Middle frontal gyrus (tissue), 1 donor: ENCODE measurements at regions not wholly inside any gene's neighbourhood (a gene's known extent, or its start where the extent isn't known, plus 50 kb on each side); places are given as distances from the start of the nearest gene placed in this dataset.
"Not testable (repeated sequence)": the region's sequence is repeated elsewhere in the genome, so short reads cannot be mapped to it uniquely, and the experiment has no call there.

Experiments used
- DNase-seq: peaks from one replicate; pipeline ENCODE4 v3.0.0-alpha.2; 2015; ENCODE audit warnings: low spot score; ENCODE audit errors: extremely low spot score

DNA sequence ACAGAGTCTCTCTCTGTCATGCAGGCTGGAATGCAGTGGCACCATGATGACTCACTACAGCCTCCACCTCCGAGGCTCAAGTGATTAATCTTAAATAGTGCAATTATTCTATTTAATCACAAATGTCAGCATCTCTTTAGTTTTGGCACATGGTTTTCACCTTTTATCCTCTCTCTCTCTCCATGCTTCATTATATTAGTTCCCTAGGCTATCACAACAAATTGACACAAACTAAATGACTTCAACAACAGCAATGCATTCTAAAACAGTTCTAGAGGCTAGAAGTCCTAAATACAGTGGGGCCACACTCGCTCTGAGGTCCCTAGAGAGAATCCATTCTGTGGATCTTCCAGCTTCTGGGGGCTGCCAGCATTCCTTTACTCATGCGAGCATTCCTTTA lies 178.2 kb upstream of the ZNG1F start:
- not testable (repeated sequence) for DNase-seq

DNA sequence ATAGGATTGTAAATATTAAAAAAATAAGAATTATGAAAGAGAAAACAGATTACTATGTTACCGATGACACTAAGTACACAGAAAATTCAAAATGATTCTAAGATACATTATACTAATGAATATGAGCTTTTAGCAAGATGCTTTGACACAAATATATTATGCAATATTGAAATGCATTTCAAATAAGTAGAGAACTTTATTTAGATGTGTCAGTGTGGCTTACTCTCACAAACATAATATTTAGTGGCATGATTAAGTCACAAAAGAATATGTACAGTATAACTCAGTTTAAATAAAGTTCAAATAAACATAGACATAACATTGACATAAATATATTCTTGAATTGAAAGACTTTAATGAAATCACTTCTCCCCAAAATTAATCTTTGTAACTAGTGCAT lies 172.7 kb upstream of the ZNG1F start:
- DNase-seq, result not testable (repeated sequence)

DNA sequence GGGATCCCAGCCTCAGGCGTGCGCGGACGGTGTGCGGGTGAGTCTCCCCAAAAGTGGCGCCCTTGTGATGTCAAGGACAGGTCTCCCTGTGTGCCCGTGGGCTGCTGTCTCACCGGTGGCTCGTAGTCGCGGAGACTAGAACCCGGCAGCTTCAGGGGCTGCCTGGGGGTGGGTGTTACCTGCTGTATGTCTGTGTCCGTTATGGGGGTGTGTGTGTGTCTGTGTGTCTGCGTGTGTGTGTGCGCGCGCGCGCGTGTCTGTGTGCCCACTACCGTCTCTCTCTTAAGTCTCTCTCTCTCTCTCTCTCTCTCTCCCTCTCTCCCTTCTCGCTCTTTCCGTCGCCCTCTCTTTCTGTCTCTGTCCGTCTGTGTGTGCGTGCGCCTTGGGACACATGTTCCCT lies 170.0 kb upstream of the ZNG1F start:
- peak; percentile 8 for DNase-seq

DNA sequence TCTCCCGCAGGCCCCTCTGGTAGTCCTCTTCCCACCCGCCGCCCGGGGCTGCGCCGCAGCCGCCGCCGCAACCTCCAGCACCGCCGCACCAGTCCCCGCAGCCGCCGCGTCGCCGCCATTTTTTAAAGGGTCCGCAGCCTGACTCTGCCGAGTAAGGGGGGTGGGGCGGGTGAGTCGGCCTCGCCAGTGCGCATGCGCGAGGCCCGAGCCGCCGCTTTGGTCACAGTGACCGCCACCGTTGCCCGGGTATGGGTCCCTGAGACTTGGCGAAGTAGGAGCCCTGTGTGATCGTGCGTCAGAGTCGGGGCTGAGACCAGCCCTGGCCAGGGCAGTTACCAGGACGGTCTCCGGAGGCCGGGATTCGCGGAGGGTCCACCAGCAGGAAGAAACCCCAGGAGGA lies 169.6 kb upstream of the ZNG1F start:
- peak; percentile 48 for DNase-seq

DNA sequence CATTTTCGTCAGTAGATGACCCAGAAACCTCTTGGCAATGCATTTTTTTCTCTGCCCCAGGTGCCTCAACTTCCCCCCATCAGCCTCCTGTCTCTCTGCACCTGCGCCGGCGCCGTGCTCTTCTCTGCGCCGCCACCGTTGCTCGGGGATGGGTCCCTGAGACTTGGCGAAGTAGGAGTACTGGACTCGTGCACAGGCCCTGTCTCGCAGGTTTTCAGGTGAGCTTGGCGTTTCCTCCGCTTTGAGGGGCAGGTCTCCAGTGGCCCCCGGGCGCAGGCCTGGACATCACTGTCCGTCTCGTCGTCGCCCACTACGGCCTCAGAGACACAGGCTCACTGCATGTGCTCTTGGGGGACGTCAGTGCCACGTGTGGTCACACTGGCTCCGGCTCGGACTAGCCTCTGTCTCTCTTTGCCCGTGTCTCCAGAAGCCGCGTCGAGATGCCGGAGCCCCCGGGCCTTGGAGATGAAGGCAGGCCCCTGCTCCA lies 168.8 kb upstream of the ZNG1F start:
- not testable (repeated sequence) for DNase-seq

DNA sequence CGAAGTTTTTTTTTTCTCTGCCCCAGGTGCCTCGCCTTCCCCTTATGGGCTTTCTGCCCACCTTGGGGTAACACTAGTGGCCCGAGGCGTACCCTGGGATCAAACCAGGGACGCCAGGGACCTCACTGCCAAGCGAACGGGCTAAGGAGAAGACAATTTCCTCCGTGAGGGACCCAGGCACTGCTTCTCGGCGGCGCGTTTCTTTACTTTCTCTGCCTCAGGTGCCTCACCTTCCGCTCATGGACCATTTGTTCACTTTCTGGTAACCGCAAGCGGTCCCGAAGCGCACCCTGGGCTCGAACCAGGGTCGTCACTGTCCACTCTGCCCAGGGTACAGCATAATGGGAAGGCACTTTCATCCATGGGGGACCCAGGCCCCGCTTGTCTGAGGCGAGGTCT lies 168.2 kb upstream of the ZNG1F start:
- not testable (repeated sequence) for DNase-seq

DNA sequence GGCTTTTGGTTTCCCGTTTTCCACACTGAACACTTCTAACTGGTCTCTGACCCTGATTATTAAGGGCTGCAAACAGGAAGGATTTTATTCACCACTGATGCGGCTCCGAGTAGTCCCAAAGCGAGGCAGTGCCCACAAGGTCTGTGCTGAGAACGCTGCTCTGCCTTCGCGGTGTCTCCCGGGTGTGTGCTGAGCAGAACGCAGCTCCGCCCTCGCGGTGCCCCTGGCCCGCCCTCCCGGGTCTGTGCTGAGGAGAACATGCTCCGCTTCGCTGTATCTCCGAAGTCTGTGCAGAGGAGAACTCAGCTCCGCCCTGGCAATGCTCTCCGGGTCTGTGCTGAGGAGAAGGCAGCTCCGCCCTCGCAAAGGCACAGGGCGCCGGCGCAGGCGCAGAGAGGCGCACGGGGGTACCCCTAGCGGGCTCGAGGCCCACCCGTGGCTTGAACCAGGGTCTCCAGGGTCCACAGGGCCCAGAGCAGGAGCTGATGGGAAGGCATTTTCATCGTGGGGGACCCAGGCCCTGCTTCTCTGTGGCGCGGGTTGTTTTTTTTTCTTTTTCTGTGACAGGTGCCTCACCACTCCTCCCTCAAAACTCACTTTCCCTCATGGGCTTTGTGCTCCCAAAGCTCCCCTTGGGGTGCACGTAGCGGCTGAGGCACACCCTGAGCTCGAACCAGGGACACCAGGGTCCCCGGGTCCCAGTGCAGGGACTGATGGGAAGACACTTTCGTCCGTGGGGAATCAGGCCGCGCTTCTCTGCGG lies 167.7 kb upstream of the ZNG1F start:
- not testable (repeated sequence) for DNase-seq

DNA sequence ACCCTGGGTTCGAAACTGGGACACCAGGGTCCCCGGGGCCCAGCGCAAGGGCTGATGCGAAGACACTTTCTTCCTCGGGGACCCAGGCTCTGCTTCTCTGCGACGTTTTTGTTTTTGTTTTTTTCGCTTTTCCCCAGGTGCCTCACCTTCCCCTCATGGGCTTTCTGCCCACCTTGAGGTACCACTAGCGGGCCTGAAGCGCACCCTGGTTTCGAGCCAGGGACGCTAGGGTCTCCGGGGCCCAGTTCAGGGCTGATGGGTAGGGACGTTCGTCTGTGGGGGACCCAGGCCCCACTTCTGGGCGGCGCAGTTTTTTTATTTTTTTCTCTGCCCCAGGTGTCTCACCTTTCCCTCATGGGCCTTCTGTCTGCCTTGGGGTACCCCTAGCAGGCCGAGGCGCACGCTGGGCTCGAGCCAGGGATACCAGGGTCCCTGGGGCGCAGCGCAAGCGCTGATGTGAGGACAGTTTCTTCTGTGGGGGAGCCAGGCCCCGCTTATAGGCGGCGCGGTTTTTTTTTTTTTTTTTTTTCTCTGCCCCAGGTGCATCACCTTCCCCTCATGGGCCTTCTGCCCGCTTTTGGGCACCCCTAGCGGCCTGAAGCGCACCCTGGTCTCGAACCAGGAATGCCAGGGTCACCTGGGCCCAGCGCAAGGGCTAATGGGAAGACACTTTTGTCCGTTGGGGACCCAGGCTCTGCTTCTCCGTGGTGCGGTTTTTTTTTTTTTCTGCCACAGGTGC lies 166.8 kb upstream of the ZNG1F start:
- not testable (repeated sequence) for DNase-seq

DNA sequence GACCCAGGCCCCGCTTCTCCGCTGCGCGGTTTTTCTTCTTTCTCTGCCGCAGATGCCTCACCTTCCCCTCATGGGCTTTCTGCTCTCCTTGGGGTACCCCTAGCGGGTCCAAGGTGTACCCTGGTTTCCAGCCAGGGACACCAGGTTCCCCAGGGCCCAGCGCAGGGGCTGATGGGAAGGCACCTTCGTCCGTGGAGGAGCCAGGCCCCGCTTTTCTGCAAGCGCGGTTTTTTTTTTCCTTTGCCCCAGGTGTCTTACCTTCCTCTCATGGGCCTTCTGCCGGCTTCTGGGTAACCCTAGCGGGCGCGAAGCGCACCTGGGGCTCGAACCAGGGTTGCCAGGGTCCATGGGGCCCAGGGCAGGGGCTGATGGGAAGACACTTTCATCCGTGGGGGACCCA lies 165.9 kb upstream of the ZNG1F start:
- DNase-seq, result not testable (repeated sequence)

DNA sequence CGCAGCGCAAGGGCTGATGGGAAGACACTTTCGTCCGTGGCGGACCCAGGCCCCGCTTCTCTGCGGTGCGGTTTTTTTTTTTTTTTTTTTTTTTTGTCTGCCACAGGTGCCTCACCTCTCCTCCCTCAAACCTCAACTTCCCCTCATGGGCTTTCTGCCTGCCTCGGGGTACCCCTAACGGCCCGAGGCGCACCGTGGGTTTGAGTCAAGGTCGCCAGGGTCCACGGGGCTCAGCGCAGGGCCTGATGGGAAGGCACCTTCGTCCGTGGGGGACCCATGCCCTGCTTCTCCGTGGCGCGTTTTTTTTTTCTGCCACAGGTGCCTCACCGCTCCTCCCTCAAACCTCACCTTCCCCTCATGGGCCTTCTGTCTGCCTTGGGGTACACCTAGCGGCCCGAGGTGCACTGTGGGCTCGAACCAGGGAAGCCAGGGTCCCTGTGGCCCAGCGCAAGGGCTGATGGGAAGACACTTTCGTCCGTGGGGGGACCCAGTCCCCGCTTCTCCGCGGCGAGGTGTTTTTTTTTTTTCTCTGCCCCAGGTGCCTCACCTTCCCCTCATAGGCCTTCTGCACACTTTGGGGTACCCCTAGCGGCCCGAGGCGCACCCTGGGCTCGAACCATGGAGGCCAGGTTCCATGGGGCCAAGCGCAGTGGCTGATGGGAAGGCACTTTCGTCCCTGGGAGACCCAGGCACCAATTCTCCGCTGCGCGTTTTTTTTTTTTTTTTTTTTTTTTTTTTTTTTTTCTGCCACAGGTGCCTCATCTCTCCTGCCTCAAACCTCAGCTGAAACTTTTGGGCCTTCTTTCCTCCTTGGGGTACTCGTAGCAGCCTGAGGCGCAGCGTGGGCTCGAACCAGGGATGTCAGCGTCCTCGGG lies 165.2 kb upstream of the ZNG1F start:
- DNase-seq, result not testable (repeated sequence)

DNA sequence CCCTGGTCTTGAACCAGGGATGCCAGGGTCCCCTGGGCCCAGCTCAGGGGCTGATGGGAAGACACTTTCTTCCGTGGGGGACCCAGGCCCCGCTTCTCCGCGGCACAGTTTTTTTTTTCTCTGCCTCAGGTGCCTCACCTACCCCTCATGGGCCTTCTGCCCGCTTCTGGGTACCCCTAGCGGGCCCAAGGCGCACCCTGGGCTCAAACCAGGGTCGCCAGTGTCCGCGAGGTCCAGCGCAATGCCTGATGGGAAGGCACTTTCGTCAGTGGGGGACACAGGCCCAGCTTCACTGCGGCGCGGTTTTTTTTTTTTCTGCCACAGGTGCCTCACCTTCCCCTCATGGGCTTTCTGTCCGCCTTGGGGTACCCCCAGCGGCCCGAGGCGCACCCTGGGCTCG lies 163.9 kb upstream of the ZNG1F start:
- DNase-seq, result not testable (repeated sequence)

DNA sequence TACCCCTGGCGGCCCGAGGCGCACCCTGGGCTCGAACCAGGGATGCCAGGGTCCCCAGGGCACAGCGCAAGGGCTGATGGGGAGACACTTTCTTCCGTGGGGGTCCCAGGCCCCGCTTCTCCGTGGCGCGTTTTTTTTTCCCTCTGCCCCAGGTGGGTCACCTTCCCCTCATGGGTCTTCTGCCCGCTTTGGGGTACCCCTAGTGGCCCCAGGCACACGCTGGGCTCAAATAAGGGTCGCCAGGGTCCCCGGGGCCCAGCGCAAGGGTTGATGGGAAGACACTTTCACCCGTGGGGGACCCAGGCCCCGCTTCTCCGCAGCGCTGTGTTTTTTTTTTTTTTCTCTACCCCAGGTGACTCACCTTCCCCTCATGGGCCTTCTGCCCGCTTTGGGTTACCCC lies 163.3 kb upstream of the ZNG1F start:
- DNase-seq, result not testable (repeated sequence)

DNA sequence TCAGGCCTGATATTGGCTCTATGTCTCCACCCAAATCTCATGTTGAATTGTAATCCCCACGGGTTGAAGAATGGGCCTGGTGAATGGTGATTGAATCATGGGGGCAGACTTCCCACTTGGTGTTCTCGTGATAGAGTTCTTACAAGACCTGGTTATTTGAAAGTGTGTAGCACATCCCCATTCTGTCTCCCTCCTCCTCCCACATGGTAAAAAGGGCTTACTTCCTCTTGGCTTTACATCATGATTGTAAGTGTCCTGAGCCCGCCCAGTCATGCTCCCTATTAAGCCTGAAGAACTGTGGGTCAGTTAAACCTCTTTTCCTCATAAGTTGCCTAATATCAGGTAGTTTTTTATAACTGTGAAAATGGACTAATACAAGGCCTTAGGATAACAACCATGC lies 158.8 kb upstream of the ZNG1F start:
- not testable (repeated sequence) for DNase-seq

DNA sequence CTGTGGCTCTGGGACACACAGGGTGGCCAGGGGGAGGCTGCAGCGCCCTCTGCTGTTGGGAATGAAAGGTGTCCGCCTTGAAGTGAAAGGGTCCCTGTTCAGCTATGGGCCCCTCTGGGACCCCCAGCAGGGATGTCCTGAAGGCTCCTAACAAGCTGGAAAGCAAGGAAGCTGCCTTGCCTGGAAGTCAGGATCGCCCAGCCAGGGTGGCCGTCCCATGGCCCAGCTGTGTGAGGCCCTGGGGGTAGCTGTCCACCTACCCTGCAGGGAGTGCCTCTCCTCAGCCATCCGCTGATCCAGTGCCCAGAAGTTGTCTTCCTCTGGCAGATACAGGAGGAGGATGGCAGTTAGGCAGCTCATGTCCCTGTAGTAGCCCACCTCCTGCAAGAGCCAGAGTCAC lies 143.4 kb upstream of the ZNG1F start:
- not testable (repeated sequence) for DNase-seq

DNA sequence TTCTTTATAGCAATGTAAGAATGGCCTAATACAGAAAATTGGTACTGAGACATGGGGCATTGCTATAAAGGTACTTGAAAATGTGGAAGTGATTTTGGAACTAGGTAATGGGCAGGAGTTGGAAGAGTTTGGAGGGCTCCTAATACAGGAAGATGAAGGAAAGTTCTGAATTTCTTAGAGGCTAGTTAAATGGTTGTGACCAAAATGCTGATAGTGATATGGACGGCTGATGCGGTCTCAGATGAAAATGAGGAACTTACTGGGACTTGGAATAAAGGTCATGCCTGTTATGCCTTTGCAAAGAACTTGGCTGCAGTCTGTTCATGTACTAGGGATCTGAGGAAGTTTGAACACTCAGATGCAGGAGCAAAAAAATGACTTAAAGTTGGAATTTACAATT lies 132.2 kb upstream of the ZNG1F start:
- DNase-seq, result not testable (repeated sequence)

DNA sequence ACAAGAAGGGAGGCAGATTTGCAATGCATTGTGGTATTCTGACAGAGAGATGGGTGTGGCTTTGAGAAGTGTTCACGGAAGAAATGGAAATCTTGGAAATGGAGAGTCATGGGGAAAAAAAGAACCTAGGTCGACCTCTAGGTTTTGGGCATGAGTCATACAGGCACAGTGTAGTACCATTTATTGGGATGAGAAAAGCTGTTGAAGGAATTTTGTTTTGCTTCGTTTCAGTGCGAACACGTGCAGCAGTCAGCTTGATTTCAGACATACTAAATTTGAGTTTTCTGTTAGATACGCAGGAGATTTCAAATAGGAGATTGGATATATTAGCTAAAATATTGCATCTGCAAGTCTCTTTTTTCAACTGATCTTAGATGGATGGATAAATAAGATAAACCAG lies 119.8 kb upstream of the ZNG1F start:
- not testable (repeated sequence) for DNase-seq

DNA sequence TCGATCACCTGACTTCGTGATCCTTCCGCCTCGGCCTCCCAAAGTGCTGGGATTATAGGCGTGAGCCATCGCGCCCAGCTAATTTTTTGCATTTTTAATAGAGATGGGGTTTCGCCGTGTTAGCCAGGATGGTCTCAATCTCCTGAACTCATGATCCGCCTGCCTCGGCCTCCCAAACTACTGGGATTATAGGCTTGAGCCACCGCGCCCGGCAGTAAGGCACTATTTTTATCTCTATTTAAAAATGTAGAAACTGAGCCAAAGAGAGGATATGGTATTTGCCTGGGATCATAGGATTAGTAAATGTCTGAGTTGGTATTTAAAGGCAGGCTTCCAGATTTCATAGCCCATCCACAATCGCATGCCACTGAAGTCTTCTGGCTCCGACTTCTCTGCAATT lies 96.6 kb upstream of the ZNG1F start:
- not testable (repeated sequence) for DNase-seq

DNA sequence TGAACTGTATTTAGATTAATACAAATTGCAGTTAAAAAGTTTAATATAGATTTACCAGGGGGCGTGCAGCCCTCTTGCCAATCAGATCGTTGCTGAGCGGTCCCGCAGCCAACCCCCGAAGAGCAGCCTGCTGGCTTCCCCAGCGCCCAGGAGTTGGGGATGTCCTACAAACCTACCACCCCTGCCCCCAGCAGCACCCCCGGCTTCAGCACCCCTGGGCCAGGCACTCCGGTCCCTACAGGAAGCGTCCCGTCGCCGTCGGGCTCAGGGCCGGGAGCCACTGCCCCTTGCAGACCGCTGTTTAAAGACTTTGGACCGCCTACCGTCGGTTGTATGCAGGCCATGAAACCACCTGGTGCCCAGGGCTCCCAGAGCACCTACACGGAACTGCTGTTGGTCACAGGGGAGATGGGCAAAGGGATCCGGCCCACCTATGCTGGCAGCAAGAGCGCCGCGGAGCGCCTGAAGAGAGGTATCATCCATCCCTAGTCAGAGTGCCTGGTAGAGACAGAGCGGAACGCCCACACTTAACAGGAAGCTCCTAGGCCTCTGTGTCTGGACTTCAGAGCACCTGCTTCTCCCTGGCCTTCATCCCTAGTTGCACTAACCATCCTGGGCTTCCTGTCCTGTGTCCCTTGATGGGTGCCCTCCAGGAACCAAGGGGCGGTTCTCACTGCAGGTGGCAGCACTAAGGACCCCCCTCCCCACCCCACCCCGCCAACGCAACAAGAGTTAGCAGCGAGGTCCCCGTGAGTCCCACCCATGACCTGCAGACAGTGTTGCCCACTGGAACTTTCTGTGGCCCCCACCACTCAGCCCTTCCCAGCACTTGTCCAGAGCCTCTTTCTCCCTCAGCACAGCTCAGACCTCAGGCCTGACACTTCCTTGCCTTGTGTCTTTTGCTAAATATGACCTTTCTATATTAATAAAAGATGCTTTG lies 91.5 kb upstream of the ZNG1F start:
- not testable (repeated sequence) for DNase-seq

DNA sequence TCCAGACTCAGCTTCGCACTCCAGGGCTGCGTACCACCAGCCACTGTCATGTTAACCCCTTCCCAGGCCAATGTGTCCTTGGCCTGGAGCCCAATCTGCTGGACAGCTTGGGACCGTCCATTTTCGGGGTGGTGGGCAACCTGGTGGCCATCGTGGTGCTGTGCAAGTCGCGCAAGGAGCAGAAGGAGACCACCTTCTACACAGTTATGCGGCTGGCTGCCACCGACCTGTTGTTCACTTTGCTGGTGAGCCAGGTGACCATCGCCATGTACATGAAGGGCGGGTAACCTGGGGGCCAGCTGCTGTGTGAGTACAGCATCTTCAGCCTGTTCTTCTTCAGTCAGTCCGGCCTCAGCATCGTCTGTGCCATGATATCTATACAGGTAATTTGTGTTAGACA lies 90.3 kb upstream of the ZNG1F start:
- not testable (repeated sequence) for DNase-seq

DNA sequence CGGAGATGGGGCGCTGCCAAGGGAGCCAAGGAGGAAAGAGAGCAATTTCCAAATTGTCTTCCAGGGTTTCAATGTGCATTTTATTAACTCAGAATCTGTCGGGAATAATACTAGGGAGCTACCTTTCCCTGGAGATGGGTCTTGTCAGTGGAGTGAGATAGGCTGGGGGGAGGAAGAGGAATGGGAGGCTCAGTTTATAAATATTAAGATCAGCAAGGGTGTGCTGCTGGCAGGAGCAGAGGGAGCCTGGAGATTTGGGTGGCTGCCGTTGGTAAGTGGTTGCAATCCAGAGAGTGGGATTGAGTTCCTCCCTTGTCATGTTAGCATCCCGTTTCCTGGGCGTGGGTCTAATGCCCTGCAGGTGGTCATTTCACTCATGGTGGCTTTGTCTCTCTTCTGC lies 89.9 kb upstream of the ZNG1F start:
- DNase-seq, result not testable (repeated sequence)
